DMS79 (cell line): ENCODE measurements at regions not wholly inside any gene's neighbourhood (a gene's known extent, or its start where the extent isn't known, plus 50 kb on each side); places are given as distances from the start of the nearest gene placed in this dataset.

Experiments
- DNase-seq: peaks from one replicate; lab custom pipeline; 2025; lab: John Stamatoyannopoulos, UW

DNA sequence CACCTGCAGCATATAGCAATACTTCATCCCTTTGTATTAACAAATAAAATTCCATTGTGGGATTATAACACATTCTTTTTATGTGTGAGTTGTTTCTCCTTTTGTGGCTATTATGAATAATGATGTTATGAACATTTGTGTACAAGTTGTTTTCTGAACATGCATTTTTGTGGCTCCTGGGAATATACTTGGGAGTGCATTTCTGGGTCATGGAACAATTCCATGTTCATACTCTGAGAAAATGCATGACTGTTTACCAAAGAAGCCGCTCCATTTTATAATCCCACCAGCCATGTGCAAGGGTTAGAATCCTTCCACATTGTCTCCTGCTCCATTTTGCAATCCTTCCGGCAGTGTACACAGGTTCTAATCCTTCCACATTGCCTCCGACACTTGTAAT is 713.8 kb downstream of the TBC1D22A start:
- DNase-seq: no peak

DNA sequence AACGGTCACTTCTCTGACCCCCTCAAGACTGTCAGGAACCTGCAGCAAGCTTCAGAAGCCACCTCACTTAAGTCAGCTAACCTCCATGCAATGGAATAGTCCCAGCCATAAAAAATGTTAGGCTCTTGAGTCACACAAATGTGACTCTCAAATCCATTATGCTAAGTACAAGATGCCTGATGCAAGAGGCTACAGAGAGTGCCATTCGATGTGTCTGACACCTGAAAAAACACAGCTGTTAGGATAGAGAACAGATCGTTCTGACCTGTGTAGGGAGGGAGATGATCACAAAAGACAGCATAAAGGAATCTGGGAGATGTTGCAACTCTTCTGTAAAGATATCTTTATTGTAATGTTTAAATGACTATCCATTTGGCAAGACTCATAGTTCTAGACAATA is 712.4 kb downstream of the TBC1D22A start:
- DNase-seq: peak; percentile 9

DNA sequence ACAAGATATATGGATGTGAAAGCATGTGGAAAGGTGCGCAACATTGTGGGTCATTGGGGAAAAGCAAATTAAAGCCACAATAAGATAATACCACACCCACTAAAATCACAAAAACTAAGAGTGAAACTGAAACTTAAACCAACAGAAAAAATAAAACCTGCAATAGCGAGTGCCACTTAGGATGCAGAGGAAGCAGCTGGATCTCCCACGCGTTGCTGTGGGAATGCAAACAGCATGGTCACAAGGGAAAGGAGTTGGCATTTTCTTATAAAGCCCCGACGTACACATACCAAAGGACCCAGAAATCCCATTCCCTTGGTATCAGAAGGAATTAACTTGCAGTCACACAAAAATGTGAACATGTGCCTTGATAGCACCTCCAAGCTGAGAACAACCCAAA is 712.0 kb downstream of the TBC1D22A start:
- DNase-seq: no peak

GRCh38 chr22:47472636-47473035 is 710.2 kb downstream of the TBC1D22A start:
- DNase-seq: no peak

DNA sequence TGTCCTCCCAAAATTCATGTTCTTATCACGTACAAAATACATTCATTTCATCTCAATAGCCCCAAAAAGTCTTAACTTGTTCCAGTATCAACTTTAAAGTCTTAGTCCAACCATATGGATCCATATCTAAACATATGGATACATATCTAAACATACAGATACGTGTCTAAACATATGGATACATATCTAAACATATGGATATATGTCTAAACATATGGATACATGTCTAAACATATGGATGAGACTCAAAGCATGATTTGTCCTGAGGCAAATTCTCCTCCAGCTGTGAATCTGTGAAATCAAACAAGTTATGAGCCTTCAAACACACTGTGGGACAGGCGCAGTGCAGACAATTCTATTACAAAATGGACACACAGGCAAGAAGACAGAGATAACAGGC is 709.0 kb downstream of the TBC1D22A start:
- no peak for DNase-seq

- DNase-seq: no peak
These were observed 703.4 kb downstream of the TBC1D22A start for GRCh38 chr22:47465809-47466208.

GRCh38 chr22:47465222-47465621 is 702.8 kb downstream of the TBC1D22A start:
- no peak for DNase-seq

DNA sequence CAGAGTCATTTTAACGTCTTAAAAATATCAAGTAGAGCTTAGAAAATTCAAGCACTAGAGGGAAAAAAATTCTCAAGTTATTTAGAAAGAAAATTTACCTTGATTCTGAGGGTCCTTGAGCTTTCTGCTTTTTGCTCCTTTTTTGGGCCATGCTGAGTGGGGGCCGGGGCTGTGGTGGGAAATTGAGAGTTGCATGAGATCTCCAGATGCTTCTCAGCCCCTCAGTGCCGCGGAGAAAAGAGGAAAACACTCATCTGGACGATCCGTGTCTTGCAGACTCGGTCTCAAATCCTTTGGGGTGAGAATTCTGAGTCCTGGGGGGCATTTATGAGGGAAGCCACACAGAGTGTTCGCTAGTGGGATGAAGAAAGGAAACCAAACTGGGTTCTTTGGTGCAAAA is 700.8 kb downstream of the TBC1D22A start:
- DNase-seq: no peak

DNA sequence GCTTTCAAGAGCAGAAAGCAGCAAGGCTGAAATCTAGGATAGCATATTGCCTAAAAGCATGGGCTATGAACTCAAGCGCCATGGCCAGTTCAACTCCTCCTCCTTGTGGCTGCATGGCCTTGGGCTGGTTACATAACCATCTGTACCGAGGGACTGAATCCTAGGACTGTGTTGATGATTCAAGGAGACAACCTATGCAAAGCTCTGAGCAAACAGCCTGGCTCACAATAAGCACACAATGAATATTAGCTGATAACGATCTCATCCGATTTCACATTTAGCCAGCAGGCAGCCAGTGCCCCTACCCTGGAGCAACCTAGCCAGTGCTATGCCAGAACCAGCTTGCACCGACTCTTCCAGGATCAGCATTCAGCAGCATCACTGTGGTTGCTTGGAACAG is 698.4 kb downstream of the TBC1D22A start:
- DNase-seq: no peak

DNA sequence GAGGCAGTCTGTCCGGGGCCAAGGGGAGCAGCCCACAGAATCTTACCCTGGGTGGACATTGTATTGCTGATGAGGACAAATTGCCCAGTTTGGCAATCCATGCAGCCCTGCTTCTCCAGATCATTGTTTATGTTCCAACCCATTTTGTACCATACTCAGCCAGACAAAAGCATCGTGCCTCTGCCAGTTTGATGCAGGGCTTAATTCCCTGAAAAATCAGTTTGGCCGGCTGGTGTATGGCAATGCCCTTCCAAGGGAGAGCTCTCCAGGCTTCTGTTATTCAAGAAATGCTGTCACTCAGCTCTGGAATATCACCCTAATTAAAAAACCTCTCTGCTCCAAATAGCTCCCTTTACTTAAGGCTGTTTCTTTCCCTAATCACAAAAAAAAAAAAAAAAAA is 697.7 kb downstream of the TBC1D22A start:
- no peak for DNase-seq

- DNase-seq: no peak
These were observed 695.9 kb downstream of the TBC1D22A start for GRCh38 chr22:47458348-47458747.

GRCh38 chr22:47457509-47458300 is 695.3 kb downstream of the TBC1D22A start:
- DNase-seq: no peak

DNA sequence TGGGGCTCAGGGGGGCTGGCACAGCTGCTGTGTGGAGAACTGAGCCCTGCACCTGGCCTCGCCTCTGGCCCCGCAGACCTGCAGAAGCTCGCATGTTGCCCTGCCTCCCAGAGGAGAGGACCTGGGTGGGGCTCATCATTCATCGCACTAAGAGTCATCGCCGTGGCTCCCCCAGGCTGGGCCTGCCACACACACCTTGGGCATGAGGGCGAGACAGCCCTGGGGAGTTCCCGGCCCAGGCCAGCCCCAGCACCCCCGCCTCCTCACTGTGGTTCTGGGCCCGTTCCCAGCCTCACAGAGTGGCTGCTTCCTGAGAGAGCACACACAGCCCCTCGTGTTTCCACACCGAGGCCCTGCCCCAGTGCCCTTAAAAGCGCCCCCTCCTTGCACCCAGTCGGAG is 694.6 kb downstream of the TBC1D22A start:
- no peak for DNase-seq

GRCh38 chr22:47456031-47456430 is 693.6 kb downstream of the TBC1D22A start:
- DNase-seq: no peak

DNA sequence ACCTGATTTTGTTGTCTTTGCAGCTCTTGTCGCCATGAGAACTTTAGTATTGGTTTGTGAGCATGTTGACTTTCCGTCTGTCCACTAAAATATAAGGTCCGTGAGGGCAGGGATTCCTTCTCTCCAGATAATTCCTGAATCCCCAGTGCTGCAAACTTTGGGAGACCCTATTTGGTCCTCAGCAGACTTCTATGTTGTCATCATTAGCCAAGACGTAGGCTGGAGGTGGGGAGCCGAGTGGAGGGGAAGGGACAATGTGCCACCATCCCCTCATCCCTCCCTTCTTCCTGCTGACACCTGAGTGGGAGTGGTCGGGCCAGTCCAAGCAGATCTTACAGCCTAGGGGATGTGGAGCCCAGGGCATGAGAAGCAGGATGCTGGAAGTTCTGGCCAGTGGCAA is 690.6 kb downstream of the TBC1D22A start:
- DNase-seq: no peak

- DNase-seq: no peak
These were observed 689.7 kb downstream of the TBC1D22A start for GRCh38 chr22:47452184-47452583.

DNA sequence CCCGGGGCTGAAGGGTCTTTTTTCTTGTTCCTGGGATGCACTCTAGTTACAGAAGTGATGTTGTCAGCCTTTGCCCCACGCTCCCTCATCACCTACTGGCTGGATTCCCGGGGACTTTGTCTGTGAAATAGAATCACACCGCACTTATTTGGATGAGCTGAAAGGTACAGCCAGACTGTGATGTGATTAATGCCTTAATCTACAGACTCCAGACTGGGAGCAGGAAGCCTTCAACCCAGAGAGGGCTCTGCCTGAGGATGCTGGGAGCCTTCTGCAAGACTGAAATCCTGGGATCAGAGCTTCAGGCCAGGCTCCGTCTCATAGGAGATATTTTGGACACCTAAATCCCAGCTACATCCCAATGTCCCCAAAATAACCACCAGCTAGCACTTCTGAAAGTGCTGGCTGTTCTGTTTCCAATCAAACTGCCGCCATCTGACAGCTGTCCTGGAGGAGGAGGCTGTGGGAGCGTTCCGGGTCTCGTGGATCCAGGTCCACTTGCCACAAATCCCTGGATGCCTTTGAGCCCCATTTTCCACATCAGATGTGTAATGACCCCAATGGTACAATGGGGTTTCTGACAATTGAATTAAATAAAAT is 688.5 kb downstream of the TBC1D22A start:
- DNase-seq: no peak

GRCh38 chr22:47449508-47450270 is 687.2 kb downstream of the TBC1D22A start:
- DNase-seq: peak; percentile 31

- DNase-seq: no peak
These were observed 686.1 kb downstream of the TBC1D22A start for GRCh38 chr22:47448231-47449223.

DNA sequence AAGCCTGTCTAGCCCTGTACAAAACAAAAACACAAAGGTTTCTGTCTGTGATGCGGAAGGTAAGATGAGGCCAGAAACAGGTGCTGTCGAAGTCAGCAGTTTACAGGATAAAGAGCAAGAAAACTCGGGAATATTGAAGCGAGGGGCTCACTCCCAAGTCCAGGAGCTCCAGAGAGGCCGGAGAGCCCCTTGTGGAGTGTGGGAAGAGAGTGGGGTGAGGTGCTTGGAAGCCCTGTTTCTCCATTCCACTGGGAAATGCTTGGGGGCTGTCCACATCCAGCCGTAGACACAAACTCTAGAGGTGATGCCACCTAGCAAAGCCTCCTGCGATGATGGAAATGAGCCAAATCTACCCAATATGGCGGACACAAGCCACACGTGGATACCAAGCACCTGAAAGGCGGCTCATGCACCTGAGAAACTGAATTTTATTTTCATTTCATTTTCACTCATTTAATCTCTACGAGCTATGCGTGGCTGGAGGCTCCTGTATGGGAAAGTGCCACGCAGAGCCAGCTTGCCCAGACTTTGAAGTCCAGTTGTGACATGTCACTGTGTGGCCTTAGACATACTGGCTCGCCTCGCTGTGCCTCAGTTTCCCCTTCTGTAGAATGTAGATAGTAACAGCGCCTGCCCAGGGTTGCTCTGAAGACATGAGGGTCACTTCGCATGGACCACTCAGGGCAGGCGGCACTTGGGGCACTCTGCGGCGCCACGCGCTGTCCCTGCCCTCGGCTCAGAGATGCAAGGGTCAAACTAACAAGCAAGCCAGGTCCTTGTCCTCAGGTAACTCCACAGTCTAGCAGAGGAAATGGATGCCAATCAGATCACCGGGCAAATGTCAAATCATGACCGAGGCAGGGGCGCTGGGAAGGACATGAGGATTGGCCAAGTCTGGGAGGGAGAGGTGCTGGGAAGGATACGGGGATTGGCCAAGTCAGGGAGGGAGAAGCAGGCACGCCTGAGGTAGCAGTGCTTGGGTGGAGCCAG is 684.7 kb downstream of the TBC1D22A start:
- DNase-seq: no peak

- no peak for DNase-seq
These were observed 683.9 kb downstream of the TBC1D22A start for GRCh38 chr22:47446331-47446730.
